A673 (cell line): ENCODE measurements at regions not wholly inside any gene's neighbourhood (a gene's known extent, or its start where the extent isn't known, plus 50 kb on each side); places are given as distances from the start of the nearest gene placed in this dataset.

Experiments
- EZH2 ChIP-seq: fragments of 200-600 bp; sonication (generic); IDR thresholded peaks from 2 replicates; pipeline ENCODE4 v1.6.1; 2017; ENCODE audit warnings: borderline replicate concordance, low read depth, mild to moderate bottlenecking, mixed read lengths, antibody characterized with exemption, low read length; ENCODE audit not compliant: poor library complexity, severe bottlenecking
- TF ChIP-seq, protein P1 (sequence below): fragments of 300-800, 200-600 bp; sonication (generic); conservative IDR thresholded peaks from 2 replicates; pipeline ENCODE4 v1.5.1; 2017; ENCODE audit warnings: low read depth, mild to moderate bottlenecking, antibody characterized with exemption, low read length, moderate library complexity, mixed read lengths

DNA sequence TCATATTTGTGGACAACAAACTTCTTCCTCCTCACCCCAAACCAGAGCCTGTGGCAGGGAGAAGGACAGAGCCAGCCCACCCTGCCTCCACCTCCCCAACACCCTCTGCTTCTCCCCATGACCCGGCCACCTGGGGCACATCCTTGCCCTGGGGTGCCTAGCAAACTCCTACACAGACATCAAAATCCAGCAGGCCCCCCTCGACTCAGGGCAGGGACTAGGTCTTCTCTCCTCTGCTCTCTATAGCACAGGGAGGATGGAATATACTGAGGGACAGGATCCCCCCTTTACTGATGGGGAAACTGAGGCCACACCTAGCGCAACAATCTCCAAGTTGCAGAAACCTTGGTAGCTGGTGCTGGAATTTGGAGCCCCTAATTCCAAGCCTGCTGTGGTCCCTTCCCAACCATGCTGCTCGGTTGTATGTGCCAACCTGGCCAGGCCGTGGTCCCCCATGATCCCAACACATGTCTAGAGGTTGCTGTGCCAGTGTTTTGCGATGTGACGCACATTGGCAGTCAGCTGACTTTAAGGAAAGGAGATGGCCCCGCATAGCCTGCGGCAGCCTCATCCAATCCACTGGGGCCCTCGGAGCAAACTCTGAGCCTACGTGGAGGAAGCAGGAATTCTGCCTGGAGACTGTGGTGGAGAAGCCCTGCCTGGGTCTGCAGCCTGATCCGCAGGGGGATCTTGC lies 53.9 kb upstream of the ADRA2C start:
- TF ChIP-seq, protein P1, sequence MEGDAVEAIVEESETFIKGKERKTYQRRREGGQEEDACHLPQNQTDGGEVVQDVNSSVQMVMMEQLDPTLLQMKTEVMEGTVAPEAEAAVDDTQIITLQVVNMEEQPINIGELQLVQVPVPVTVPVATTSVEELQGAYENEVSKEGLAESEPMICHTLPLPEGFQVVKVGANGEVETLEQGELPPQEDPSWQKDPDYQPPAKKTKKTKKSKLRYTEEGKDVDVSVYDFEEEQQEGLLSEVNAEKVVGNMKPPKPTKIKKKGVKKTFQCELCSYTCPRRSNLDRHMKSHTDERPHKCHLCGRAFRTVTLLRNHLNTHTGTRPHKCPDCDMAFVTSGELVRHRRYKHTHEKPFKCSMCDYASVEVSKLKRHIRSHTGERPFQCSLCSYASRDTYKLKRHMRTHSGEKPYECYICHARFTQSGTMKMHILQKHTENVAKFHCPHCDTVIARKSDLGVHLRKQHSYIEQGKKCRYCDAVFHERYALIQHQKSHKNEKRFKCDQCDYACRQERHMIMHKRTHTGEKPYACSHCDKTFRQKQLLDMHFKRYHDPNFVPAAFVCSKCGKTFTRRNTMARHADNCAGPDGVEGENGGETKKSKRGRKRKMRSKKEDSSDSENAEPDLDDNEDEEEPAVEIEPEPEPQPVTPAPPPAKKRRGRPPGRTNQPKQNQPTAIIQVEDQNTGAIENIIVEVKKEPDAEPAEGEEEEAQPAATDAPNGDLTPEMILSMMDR = no peak
- TF ChIP-seq EZH2 = no peak
